ENCODE measurements at regions not wholly inside any gene's neighbourhood (a gene's known extent, or its start where the extent isn't known, plus 50 kb on each side); places are given as distances from the start of the nearest gene placed in this dataset.

- Histone ChIP-seq H3K9me3 (no peaks in the 10 kb centered on the region), H3K4me3 (no peak overlapping the region), H3K4me1 (no peaks in the 10 kb centered on the region), H3K27me3 (ENCODE audit: low read depth) (no peaks in the 10 kb centered on the region), H3K36me3 (replicated peaks) (no peaks in the 10 kb centered on the region)
- no peak for DNase-seq (ENCODE audit: low spot score in 2 of 2)
- in situ Hi-C loops (cut with MboI; ENCODE audit: low sequenced_read_pairs) = no loop called here
These were observed 121.3 kb upstream of the EEF1E1 start for GRCh38 chr6:8223678-8224077.

DNA sequence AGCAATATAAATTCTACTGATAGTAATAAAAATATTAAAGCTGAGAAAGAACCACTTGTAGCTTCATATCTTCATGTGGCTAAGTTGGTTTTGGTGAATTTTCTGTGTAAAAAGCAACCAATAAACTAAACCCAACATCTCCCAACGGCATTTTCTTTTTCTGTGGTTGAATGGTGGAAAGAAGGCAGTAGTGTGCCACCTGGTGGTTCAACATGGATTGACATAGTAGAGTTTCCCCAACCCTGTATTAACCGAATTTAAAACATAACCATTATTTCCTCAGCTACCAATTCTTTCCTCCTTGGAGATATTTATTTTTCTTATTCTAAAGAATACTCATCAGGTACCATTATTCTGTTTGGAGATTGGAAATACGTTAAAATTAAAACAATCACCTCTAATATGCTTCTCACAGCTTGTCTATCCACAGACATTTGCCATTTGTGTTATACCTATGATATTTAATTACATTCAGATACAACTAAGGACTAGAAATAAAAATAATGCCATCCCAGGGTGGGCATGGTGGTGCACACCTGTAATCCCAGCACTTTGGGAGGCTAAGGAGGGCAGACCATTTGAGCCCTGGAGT lies 117.1 kb upstream of the EEF1E1 start:
- Histone ChIP-seq H3K4me3 (no peak overlapping the region), H3K36me3 (replicated peaks) (no peaks in the 10 kb centered on the region), H3K9me3 (no peaks in the 10 kb centered on the region), H3K4me1 (no peaks in the 10 kb centered on the region), H3K27me3 (ENCODE audit: low read depth) (no peaks in the 10 kb centered on the region)
- DNase-seq (ENCODE audit: low spot score in 2 of 2) = peak; percentile 42 to 62
- in situ Hi-C loops (cut with MboI; ENCODE audit: low sequenced_read_pairs) = no loop called here

DNA sequence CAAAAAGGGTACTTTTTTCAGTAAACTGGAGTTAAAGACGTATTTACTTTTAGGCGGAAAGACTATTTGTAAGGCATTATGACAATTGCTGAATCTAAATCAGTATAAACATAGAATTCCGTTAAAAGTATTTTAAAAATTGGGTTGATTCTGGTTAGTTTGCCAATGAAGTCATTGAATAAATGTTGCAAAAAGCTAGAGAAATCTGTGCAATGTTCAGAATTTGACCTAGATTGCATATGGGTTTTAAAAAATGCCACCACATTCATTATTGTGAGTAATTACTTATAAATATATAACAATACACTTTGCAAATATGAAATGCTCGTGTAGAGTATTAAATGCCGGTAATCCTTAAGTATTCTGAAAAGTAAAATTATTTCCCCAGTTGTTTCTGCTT lies 116.5 kb upstream of the EEF1E1 start:
- no peak overlapping the region for H3K4me3 ChIP-seq
- H3K4me1 ChIP-seq = no peaks in the 10 kb centered on the region
- DNase-seq (ENCODE audit: low spot score in 2 of 2) = no peak
- in situ Hi-C loops (cut with MboI; ENCODE audit: low sequenced_read_pairs) = no loop called here
- H3K9me3 ChIP-seq = no peaks in the 10 kb centered on the region
- no peaks in the 10 kb centered on the region for H3K36me3 ChIP-seq (replicated peaks)
- H3K27me3 ChIP-seq (ENCODE audit: low read depth) = no peaks in the 10 kb centered on the region

- no peak for DNase-seq (ENCODE audit: low spot score in 2 of 2)
- H3K4me3 ChIP-seq = no peak overlapping the region
- in situ Hi-C loops (cut with MboI; ENCODE audit: low sequenced_read_pairs) = no loop called here
- peaks cover 10% of the 10 kb centered on the region for H3K4me1 ChIP-seq
- H3K27me3 ChIP-seq (ENCODE audit: low read depth) = no peaks in the 10 kb centered on the region
- no peaks in the 10 kb centered on the region for H3K36me3 ChIP-seq (replicated peaks)
- H3K9me3 ChIP-seq = no peaks in the 10 kb centered on the region
These were observed 113.3 kb upstream of the EEF1E1 start for GRCh38 chr6:8215631-8216030.

- Histone ChIP-seq H3K27me3 (ENCODE audit: low read depth) (no peaks in the 10 kb centered on the region), H3K9me3 (no peaks in the 10 kb centered on the region), H3K36me3 (replicated peaks) (no peaks in the 10 kb centered on the region), H3K4me3 (no peak overlapping the region), H3K4me1 (peaks cover 10% of the 10 kb centered on the region)
- no peak for DNase-seq (ENCODE audit: low spot score in 2 of 2)
- in situ Hi-C loops (cut with MboI; ENCODE audit: low sequenced_read_pairs) = no loop called here
These were observed 111.6 kb upstream of the EEF1E1 start for GRCh38 chr6:8213995-8214394.

- in situ Hi-C loops (cut with MboI; ENCODE audit: low sequenced_read_pairs) = no loop called here
- Histone ChIP-seq H3K9me3 (no peaks in the 10 kb centered on the region), H3K4me1 (peaks cover 10% of the 10 kb centered on the region), H3K4me3 (no peak overlapping the region), H3K36me3 (replicated peaks) (no peaks in the 10 kb centered on the region), H3K27me3 (ENCODE audit: low read depth) (no peaks in the 10 kb centered on the region)
- peak in 1 of 2 experiments; percentile 29 for DNase-seq (ENCODE audit: low spot score in 2 of 2)
These were observed 110.5 kb upstream of the EEF1E1 start for GRCh38 chr6:8212720-8213434.

DNA sequence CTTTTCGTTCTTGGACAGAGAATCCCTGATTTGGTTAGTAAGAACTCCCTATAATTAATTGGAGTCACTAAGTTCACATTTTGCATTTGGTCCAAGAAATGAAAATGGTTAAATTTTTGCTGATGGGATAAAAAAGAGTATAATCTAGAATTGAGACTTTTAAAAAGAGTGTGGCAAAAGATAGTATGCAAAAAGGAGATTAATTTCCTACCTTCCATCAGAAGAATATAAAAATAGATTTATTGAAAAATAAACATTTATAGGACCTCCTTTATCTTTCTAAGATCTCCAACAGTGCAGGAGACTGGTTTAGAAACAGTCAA lies 105.5 kb upstream of the EEF1E1 start:
- Histone ChIP-seq H3K4me3 (no peak overlapping the region), H3K36me3 (replicated peaks) (no peaks in the 10 kb centered on the region), H3K9me3 (no peaks in the 10 kb centered on the region), H3K4me1 (peaks cover 2% of the 10 kb centered on the region), H3K27me3 (ENCODE audit: low read depth) (no peaks in the 10 kb centered on the region)
- DNase-seq (ENCODE audit: low spot score in 2 of 2) = no peak
- in situ Hi-C loops (cut with MboI; ENCODE audit: low sequenced_read_pairs) = no loop called here

GRCh38 chr6:8207191-8207868 lies 105.0 kb upstream of the EEF1E1 start:
- Histone ChIP-seq H3K27me3 (ENCODE audit: low read depth) (no peaks in the 10 kb centered on the region), H3K4me3 (no peak overlapping the region), H3K4me1 (no peaks in the 10 kb centered on the region), H3K9me3 (no peaks in the 10 kb centered on the region), H3K36me3 (replicated peaks) (no peaks in the 10 kb centered on the region)
- no peak for DNase-seq (ENCODE audit: low spot score in 2 of 2)
- in situ Hi-C loops (cut with MboI; ENCODE audit: low sequenced_read_pairs) = no loop called here

- in situ Hi-C loops (cut with MboI; ENCODE audit: low sequenced_read_pairs) = no loop called here
- DNase-seq (ENCODE audit: low spot score in 2 of 2) = no peak
- no peak overlapping the region for H3K4me3 ChIP-seq
- no peaks in the 10 kb centered on the region for H3K9me3 ChIP-seq
- H3K4me1 ChIP-seq = no peaks in the 10 kb centered on the region
- no peaks in the 10 kb centered on the region for H3K27me3 ChIP-seq (ENCODE audit: low read depth)
- no peaks in the 10 kb centered on the region for H3K36me3 ChIP-seq (replicated peaks)
These were observed 101.0 kb upstream of the EEF1E1 start for GRCh38 chr6:8203337-8203736.

DNA sequence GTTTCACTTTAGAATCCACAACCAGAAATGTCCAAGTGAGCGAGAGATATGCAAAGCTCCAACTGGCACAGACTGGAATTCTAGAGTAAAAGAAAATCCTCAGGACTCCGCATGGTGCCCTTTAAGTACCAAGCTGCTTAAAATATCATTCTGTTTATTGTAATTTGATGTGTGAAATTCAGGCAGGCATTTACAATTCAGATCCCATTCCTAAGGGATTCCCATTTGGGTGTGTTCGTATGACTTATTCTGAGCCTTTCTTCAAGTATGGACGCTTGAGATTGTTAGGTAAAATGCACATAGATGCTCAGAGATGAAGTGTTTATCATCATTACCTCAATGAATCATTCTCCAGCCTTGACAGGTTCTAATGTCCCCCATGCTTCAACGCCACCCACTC lies 99.3 kb upstream of the EEF1E1 start:
- no peak for DNase-seq (ENCODE audit: low spot score in 2 of 2)
- in situ Hi-C loops (cut with MboI; ENCODE audit: low sequenced_read_pairs) = no loop called here
- H3K36me3 ChIP-seq (replicated peaks) = no peaks in the 10 kb centered on the region

DNA sequence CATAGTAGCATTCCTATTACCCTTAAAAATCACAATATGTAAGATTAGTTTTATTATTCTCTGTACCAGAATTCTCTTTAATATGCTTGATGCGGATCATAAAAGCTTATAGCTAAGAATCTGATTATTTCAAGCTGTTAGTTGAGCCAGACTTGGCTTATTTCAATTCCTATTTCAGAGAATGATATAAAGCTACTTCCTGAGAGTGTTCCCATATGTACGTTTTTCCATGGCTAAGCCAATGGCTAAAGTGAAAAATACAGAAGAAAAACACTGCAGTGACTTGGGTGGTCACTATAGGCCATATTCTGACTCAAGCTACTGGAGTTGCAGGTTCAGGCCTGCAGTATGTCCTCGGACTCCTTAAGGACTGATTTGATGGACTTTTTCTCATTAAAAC lies 97.9 kb upstream of the EEF1E1 start:
- H3K36me3 ChIP-seq (replicated peaks) = no peaks in the 10 kb centered on the region
- H3K27me3 ChIP-seq (ENCODE audit: low read depth) = no peaks in the 10 kb centered on the region
- H3K9me3 ChIP-seq = no peaks in the 10 kb centered on the region
- in situ Hi-C loops (cut with MboI; ENCODE audit: low sequenced_read_pairs) = no loop called here
- no peak for DNase-seq (ENCODE audit: low spot score in 2 of 2)
- no peak overlapping the region for H3K4me3 ChIP-seq
- no peaks in the 10 kb centered on the region for H3K4me1 ChIP-seq

More for the DNA sequence above, 99.3 kb upstream of the EEF1E1 start:
- no peaks in the 10 kb centered on the region for H3K27me3 ChIP-seq (ENCODE audit: low read depth)
- H3K4me1 ChIP-seq = no peaks in the 10 kb centered on the region
- no peaks in the 10 kb centered on the region for H3K9me3 ChIP-seq
- H3K4me3 ChIP-seq = no peak overlapping the region

DNA sequence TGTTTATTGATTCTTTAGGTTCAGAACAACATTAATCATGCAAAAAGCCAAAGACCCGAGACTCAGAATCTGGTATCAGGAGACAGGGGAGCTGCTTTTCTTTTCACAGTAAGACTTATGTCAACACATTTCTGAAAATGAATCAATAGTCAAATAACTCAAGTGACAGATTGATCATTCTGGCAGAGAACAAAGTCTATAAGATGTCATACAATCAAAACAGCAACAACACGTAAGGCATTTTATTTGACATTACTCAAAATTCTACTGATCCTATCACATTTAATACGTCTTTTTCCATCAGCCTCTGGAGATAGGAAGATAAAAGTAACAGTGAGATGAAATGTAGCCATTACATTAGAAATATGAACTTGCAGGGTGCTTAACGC lies 93.4 kb upstream of the EEF1E1 start:
- H3K9me3 ChIP-seq = no peaks in the 10 kb centered on the region
- no peak for DNase-seq (ENCODE audit: low spot score in 2 of 2)
- no peaks in the 10 kb centered on the region for H3K36me3 ChIP-seq (replicated peaks)
- no peaks in the 10 kb centered on the region for H3K27me3 ChIP-seq (ENCODE audit: low read depth)
- no peaks in the 10 kb centered on the region for H3K4me1 ChIP-seq
- no peak overlapping the region for H3K4me3 ChIP-seq
- in situ Hi-C loops (cut with MboI; ENCODE audit: low sequenced_read_pairs) = no loop called here

DNA sequence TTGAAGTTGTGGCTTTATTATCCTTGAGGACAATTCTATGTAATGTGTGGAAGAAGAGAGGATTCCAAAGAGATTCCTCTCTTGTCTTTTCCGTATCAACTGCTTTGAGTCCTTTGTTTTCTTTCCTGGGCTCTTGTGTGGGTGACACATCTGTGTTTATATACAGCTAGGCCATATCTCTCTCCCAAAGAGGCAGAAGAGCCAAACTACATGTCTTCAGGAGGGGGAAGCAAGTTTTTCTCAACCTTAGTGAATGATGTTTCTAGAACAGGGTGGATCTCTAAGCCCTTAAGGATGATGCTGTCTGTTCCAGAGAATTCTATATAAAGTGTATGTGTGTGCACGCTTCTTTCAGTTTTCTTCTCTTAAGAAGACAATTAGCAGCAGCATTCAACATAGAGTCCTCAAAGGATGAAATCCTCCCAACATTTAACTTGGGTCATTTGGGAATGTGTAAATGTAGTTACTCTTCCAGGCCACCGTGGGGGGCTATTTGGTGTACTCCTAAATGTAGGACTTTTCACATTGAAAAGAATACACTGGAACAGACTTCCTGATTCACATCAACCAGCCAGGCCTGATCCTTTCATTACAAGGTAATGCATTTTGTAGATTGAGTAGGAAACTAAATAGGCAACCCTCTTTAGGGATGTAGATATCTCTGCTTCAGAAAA lies 92.8 kb upstream of the EEF1E1 start:
- H3K27me3 ChIP-seq (ENCODE audit: low read depth) = no peaks in the 10 kb centered on the region
- H3K36me3 ChIP-seq (replicated peaks) = no peaks in the 10 kb centered on the region
- H3K9me3 ChIP-seq = no peaks in the 10 kb centered on the region
- H3K4me1 ChIP-seq = no peaks in the 10 kb centered on the region
- peak in 1 of 2 experiments; percentile 31 for DNase-seq (ENCODE audit: low spot score in 2 of 2)
- no peak overlapping the region for H3K4me3 ChIP-seq
- in situ Hi-C loops (cut with MboI; ENCODE audit: low sequenced_read_pairs) = no loop called here

GRCh38 chr6:8194490-8194889 lies 92.1 kb upstream of the EEF1E1 start:
- DNase-seq (ENCODE audit: low spot score in 2 of 2) = no peak
- in situ Hi-C loops (cut with MboI; ENCODE audit: low sequenced_read_pairs) = no loop called here
- Histone ChIP-seq H3K9me3 (no peaks in the 10 kb centered on the region), H3K4me3 (no peak overlapping the region), H3K4me1 (no peaks in the 10 kb centered on the region), H3K36me3 (replicated peaks) (no peaks in the 10 kb centered on the region), H3K27me3 (ENCODE audit: low read depth) (no peaks in the 10 kb centered on the region)

Data from HAP-1 (cell line).